ENCODE measurements at regions not wholly inside any gene's neighbourhood (a gene's known extent, or its start where the extent isn't known, plus 50 kb on each side); places are given as distances from the start of the nearest gene placed in this dataset.

- no peak overlapping the region for H3K9ac ChIP-seq (ENCODE audit: low read depth, low read length)
- H3K27me3 ChIP-seq (ENCODE audit: insufficient read depth, low read length) = no peaks in the 10 kb centered on the region
- no peak overlapping the region for H3K4me3 ChIP-seq (ENCODE audit: low read length)
- H3K27ac ChIP-seq (ENCODE audit: low read depth, low read length) = no peak overlapping the region
- 75% methylated on average over 3 of the region's 3 CpGs for WGBS
- H3K9me3 ChIP-seq (ENCODE audit: insufficient read depth, low read depth, low read length) = no peaks in the 10 kb centered on the region
- H3K4me1 ChIP-seq (ENCODE audit: insufficient read depth, low read length) = peaks cover 11% of the 10 kb centered on the region
- H3K36me3 ChIP-seq (ENCODE audit: insufficient read depth, low read length) = no peaks in the 10 kb centered on the region
These were observed 480.0 kb downstream of the RIT2 start for GRCh38 chr18:42635378-42636048.

GRCh38 chr18:42636309-42636708, 479.2 kb downstream of the RIT2 start:
- WGBS = 100% methylated on average over 2 of the region's 2 CpGs
- no peak overlapping the region for H3K9ac ChIP-seq (ENCODE audit: low read depth, low read length)

GRCh38 chr18:42640160-42640559, 475.3 kb downstream of the RIT2 start:
- H3K4me1 ChIP-seq (ENCODE audit: insufficient read depth, low read length) = 0 out of 2 replicates have a peak, but pooled peaks cover 3% of the 10 kb centered on the region
- no peak overlapping the region for H3K4me3 ChIP-seq (ENCODE audit: low read length)
- H3K27ac ChIP-seq (ENCODE audit: low read depth, low read length) = no peak overlapping the region
- H3K36me3 ChIP-seq (ENCODE audit: insufficient read depth, low read length) = no peaks in the 10 kb centered on the region
- no peaks in the 10 kb centered on the region for H3K9me3 ChIP-seq (ENCODE audit: insufficient read depth, low read depth, low read length)
- no peak overlapping the region for H3K9ac ChIP-seq (ENCODE audit: low read depth, low read length)
- no peaks in the 10 kb centered on the region for H3K27me3 ChIP-seq (ENCODE audit: insufficient read depth, low read length)

More at GRCh38 chr18:42636309-42636708, 479.2 kb downstream of the RIT2 start:
- no peaks in the 10 kb centered on the region for H3K27me3 ChIP-seq (ENCODE audit: insufficient read depth, low read length)
- H3K36me3 ChIP-seq (ENCODE audit: insufficient read depth, low read length) = no peaks in the 10 kb centered on the region
- H3K27ac ChIP-seq (ENCODE audit: low read depth, low read length) = no peak overlapping the region
- H3K9me3 ChIP-seq (ENCODE audit: insufficient read depth, low read depth, low read length) = no peaks in the 10 kb centered on the region
- no peak overlapping the region for H3K4me3 ChIP-seq (ENCODE audit: low read length)
- H3K4me1 ChIP-seq (ENCODE audit: insufficient read depth, low read length) = peaks cover 8% of the 10 kb centered on the region

- Histone ChIP-seq H3K4me3 (ENCODE audit: low read length) (no peak overlapping the region), H3K27ac (ENCODE audit: low read depth, low read length) (no peak overlapping the region), H3K4me1 (ENCODE audit: insufficient read depth, low read length) (0 out of 2 replicates have a peak, but pooled peaks cover 3% of the 10 kb centered on the region), H3K9me3 (ENCODE audit: insufficient read depth, low read depth, low read length) (no peaks in the 10 kb centered on the region), H3K9ac (ENCODE audit: low read depth, low read length) (no peak overlapping the region), H3K36me3 (ENCODE audit: insufficient read depth, low read length) (no peaks in the 10 kb centered on the region), H3K27me3 (ENCODE audit: insufficient read depth, low read length) (no peaks in the 10 kb centered on the region)
- WGBS = 95% methylated on average over 5 of the region's 5 CpGs
These were observed 473.5 kb downstream of the RIT2 start for GRCh38 chr18:42641996-42642395.

- no peaks in the 10 kb centered on the region for H3K9me3 ChIP-seq (ENCODE audit: insufficient read depth, low read depth, low read length)
- H3K9ac ChIP-seq (ENCODE audit: low read depth, low read length) = no peak overlapping the region
- no peak overlapping the region for H3K27ac ChIP-seq (ENCODE audit: low read depth, low read length)
- no peaks in the 10 kb centered on the region for H3K27me3 ChIP-seq (ENCODE audit: insufficient read depth, low read length)
- 90% methylated on average over 3 of the region's 3 CpGs for WGBS
- H3K36me3 ChIP-seq (ENCODE audit: insufficient read depth, low read length) = no peaks in the 10 kb centered on the region
- H3K4me3 ChIP-seq (ENCODE audit: low read length) = no peak overlapping the region
- H3K4me1 ChIP-seq (ENCODE audit: insufficient read depth, low read length) = 0 out of 2 replicates have a peak, but pooled peaks cover 3% of the 10 kb centered on the region
These were observed 470.8 kb downstream of the RIT2 start for GRCh38 chr18:42644729-42645131.

GRCh38 chr18:42649331-42650035, 466.0 kb downstream of the RIT2 start:
- Histone ChIP-seq H3K4me1 (ENCODE audit: insufficient read depth, low read length) (peaks cover 15% of the 10 kb centered on the region; the same call in 1 of the 2 replicates), H3K9ac (ENCODE audit: low read depth, low read length) (no peak overlapping the region), H3K4me3 (ENCODE audit: low read length) (no peak overlapping the region), H3K27ac (ENCODE audit: low read depth, low read length) (no peak overlapping the region), H3K9me3 (ENCODE audit: insufficient read depth, low read depth, low read length) (peaks cover 5% of the 10 kb centered on the region; the same call in 1 of the 2 replicates), H3K27me3 (ENCODE audit: insufficient read depth, low read length) (no peaks in the 10 kb centered on the region), H3K36me3 (ENCODE audit: insufficient read depth, low read length) (no peaks in the 10 kb centered on the region)
- WGBS = 95% methylated on average over 5 of the region's 5 CpGs

- Histone ChIP-seq H3K9ac (ENCODE audit: low read depth, low read length) (no peak overlapping the region), H3K9me3 (ENCODE audit: insufficient read depth, low read depth, low read length) (peaks cover 5% of the 10 kb centered on the region; the same call in 1 of the 2 replicates), H3K4me1 (ENCODE audit: insufficient read depth, low read length) (peaks cover 12% of the 10 kb centered on the region; the same call in 1 of the 2 replicates), H3K36me3 (ENCODE audit: insufficient read depth, low read length) (no peaks in the 10 kb centered on the region), H3K27ac (ENCODE audit: low read depth, low read length) (no peak overlapping the region), H3K4me3 (ENCODE audit: low read length) (no peak overlapping the region), H3K27me3 (ENCODE audit: insufficient read depth, low read length) (no peaks in the 10 kb centered on the region)
- 91% methylated on average over 3 of the region's 3 CpGs for WGBS
These were observed 460.9 kb downstream of the RIT2 start for GRCh38 chr18:42654556-42654955.

- H3K27me3 ChIP-seq (ENCODE audit: insufficient read depth, low read length) = no peaks in the 10 kb centered on the region
- peaks cover 3% of the 10 kb centered on the region; the same call in 1 of the 2 replicates for H3K9me3 ChIP-seq (ENCODE audit: insufficient read depth, low read depth, low read length)
- no CpG with 5 or more reads among the region's 1 CpG for WGBS
- H3K9ac ChIP-seq (ENCODE audit: low read depth, low read length) = no peak overlapping the region
- H3K4me3 ChIP-seq (ENCODE audit: low read length) = no peak overlapping the region
- no peak overlapping the region for H3K27ac ChIP-seq (ENCODE audit: low read depth, low read length)
- H3K36me3 ChIP-seq (ENCODE audit: insufficient read depth, low read length) = no peaks in the 10 kb centered on the region
- peaks cover 12% of the 10 kb centered on the region; the same call in 1 of the 2 replicates for H3K4me1 ChIP-seq (ENCODE audit: insufficient read depth, low read length)
These were observed 457.9 kb downstream of the RIT2 start for GRCh38 chr18:42657551-42657950.

- H3K36me3 ChIP-seq (ENCODE audit: insufficient read depth, low read length) = no peaks in the 10 kb centered on the region
- H3K9me3 ChIP-seq (ENCODE audit: insufficient read depth, low read depth, low read length) = no peaks in the 10 kb centered on the region; the same call in 1 of the 2 replicates
- H3K27ac ChIP-seq (ENCODE audit: low read depth, low read length) = no peak overlapping the region
- H3K4me3 ChIP-seq (ENCODE audit: low read length) = no peak overlapping the region
- peaks cover 8% of the 10 kb centered on the region; the same call in 1 of the 2 replicates for H3K4me1 ChIP-seq (ENCODE audit: insufficient read depth, low read length)
- WGBS = 97% methylated on average over 3 of the region's 3 CpGs
- H3K27me3 ChIP-seq (ENCODE audit: insufficient read depth, low read length) = no peaks in the 10 kb centered on the region
- H3K9ac ChIP-seq (ENCODE audit: low read depth, low read length) = no peak overlapping the region
These were observed 457.3 kb downstream of the RIT2 start for GRCh38 chr18:42658171-42658570.

GRCh38 chr18:42659187-42659586, 456.3 kb downstream of the RIT2 start:
- Histone ChIP-seq H3K27ac (ENCODE audit: low read depth, low read length) (no peak overlapping the region), H3K4me3 (ENCODE audit: low read length) (no peak overlapping the region), H3K9ac (ENCODE audit: low read depth, low read length) (no peak overlapping the region), H3K4me1 (ENCODE audit: insufficient read depth, low read length) (no peaks in the 10 kb centered on the region), H3K9me3 (ENCODE audit: insufficient read depth, low read depth, low read length) (no peaks in the 10 kb centered on the region; the same call in 1 of the 2 replicates), H3K27me3 (ENCODE audit: insufficient read depth, low read length) (no peaks in the 10 kb centered on the region), H3K36me3 (ENCODE audit: insufficient read depth, low read length) (no peaks in the 10 kb centered on the region)
- WGBS = 100% methylated on average over 1 of the region's 1 CpG

- no peak overlapping the region for H3K4me3 ChIP-seq (ENCODE audit: low read length)
- H3K27ac ChIP-seq (ENCODE audit: low read depth, low read length) = no peak overlapping the region
- H3K9ac ChIP-seq (ENCODE audit: low read depth, low read length) = no peak overlapping the region
- no peaks in the 10 kb centered on the region for H3K9me3 ChIP-seq (ENCODE audit: insufficient read depth, low read depth, low read length)
- no peaks in the 10 kb centered on the region for H3K27me3 ChIP-seq (ENCODE audit: insufficient read depth, low read length)
- H3K36me3 ChIP-seq (ENCODE audit: insufficient read depth, low read length) = no peaks in the 10 kb centered on the region
- no CpG with 5 or more reads among the region's 4 CpGs for WGBS
- H3K4me1 ChIP-seq (ENCODE audit: insufficient read depth, low read length) = 0 out of 2 replicates have a peak, but pooled peaks cover 3% of the 10 kb centered on the region
These were observed 444.6 kb downstream of the RIT2 start for GRCh38 chr18:42670860-42671259.

All from HUES64 (cell line).